ENCODE measurements at regions not wholly inside any gene's neighbourhood (a gene's known extent, or its start where the extent isn't known, plus 50 kb on each side); places are given as distances from the start of the nearest gene placed in this dataset.

- Histone ChIP-seq H3K36me3 (ENCODE audit: low read depth, missing control alignments) (no peaks in the 10 kb centered on the region), H3K4me3 (no peak overlapping the region), H3K9me3 (no peaks in the 10 kb centered on the region), H3K4me1 (no peaks in the 10 kb centered on the region), H3K27ac (no peak overlapping the region), H3K27me3 (no peaks in the 10 kb centered on the region)
- no peak for DNase-seq
- intact Hi-C loops (cut with DNase I; ENCODE audit: low total_unique reads): no loop called here
- TF ChIP-seq CTCF (IDR thresholded peaks at IDR 0.05): no peak
- TF ChIP-seq POLR2A (IDR thresholded peaks at IDR 0.05): no peak
- WGBS, 2 donors: 85 to 91% methylated on average over 4 of the region's 4 CpGs
Observed at GRCh38 chr2:147479358-147479757, 365.5 kb upstream of the ACVR2A start.

DNA sequence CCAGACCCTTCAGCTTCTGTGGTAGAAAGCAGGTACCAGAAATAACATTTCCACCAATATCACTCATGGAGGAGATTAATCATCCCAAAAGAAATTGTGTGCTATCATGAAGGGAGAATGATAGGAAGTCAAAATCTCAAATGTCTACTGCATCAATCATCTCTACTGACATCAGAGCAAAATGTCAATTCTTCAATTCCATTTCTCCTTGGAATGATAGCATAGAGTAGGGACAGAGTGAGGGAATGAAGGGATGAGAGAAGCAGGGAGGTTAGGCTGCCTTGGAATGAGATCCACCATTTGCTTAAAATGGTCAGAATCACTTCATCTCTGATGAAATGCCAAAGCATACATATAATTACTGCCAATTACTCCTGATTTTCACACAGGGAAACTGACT lies 371.8 kb upstream of the ACVR2A start:
- Histone ChIP-seq H3K27me3 (no peaks in the 10 kb centered on the region), H3K4me3 (no peak overlapping the region), H3K4me1 (no peaks in the 10 kb centered on the region), H3K9me3 (no peaks in the 10 kb centered on the region), H3K36me3 (ENCODE audit: low read depth, missing control alignments) (no peaks in the 10 kb centered on the region), H3K27ac (no peak overlapping the region)
- DNase-seq: no peak
- intact Hi-C loops (cut with DNase I; ENCODE audit: low total_unique reads): no loop called here
- TF ChIP-seq POLR2A (IDR thresholded peaks at IDR 0.05): no peak
- TF ChIP-seq CTCF (IDR thresholded peaks at IDR 0.05): no peak

DNA sequence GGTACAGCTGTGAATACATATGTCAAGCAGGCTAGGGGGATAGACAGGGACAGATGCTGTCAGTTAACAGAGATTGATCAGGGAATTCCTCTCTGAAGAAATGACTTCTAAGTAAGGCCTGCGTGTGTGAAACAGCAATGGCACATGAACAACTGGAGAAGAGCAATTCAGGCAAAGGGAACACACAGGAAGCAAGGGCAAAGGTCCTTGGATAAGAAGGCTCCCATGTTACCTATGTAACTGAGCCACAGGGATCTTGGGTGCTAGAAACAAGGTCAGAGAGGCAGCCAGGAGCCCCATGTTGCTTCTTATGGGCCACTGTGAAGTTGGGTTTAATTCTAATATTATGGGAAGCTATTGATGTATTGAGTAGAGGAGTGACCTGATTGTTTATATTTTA lies 373.7 kb upstream of the ACVR2A start:
- Histone ChIP-seq H3K27ac (no peak overlapping the region), H3K4me1 (no peaks in the 10 kb centered on the region), H3K27me3 (no peaks in the 10 kb centered on the region), H3K9me3 (no peaks in the 10 kb centered on the region), H3K36me3 (ENCODE audit: low read depth, missing control alignments) (no peaks in the 10 kb centered on the region), H3K4me3 (no peak overlapping the region)
- intact Hi-C loops (cut with DNase I; ENCODE audit: low total_unique reads): no loop called here
- WGBS, 2 donors: 94% methylated on average over 1 of the region's 1 CpG
- no peak for DNase-seq
- TF ChIP-seq POLR2A (IDR thresholded peaks at IDR 0.05) (no peak), CTCF (IDR thresholded peaks at IDR 0.05) (no peak)

DNA sequence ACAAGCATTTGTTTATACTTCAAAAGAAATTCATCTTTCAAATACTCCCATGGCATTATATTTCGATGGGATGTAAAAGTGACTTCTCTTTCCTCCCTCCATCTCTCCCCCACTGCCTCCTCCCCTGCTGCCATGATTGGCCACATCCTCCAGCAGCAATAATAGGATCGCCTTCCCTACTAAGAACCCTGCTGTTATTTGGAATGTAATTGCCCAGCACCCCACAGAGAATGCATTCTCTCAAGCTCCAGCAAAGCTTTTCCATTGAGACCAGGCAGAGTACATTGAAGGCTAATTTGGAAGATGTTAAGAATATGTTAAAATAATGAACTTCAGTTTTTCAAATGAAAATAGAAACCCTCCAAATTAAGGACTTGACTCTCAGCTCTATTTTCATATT lies 375.4 kb upstream of the ACVR2A start:
- H3K9me3 ChIP-seq: no peaks in the 10 kb centered on the region
- H3K27me3 ChIP-seq: no peaks in the 10 kb centered on the region
- no peaks in the 10 kb centered on the region for H3K4me1 ChIP-seq
- 64 to 78% methylated on average over 2 of the region's 2 CpGs for WGBS, 2 donors
- H3K4me3 ChIP-seq: no peak overlapping the region
- DNase-seq: no peak
- TF ChIP-seq CTCF (IDR thresholded peaks at IDR 0.05) (no peak), POLR2A (IDR thresholded peaks at IDR 0.05) (no peak)
- no peaks in the 10 kb centered on the region for H3K36me3 ChIP-seq (ENCODE audit: low read depth, missing control alignments)
- intact Hi-C loops (cut with DNase I; ENCODE audit: low total_unique reads): no loop called here
- no peak overlapping the region for H3K27ac ChIP-seq

DNA sequence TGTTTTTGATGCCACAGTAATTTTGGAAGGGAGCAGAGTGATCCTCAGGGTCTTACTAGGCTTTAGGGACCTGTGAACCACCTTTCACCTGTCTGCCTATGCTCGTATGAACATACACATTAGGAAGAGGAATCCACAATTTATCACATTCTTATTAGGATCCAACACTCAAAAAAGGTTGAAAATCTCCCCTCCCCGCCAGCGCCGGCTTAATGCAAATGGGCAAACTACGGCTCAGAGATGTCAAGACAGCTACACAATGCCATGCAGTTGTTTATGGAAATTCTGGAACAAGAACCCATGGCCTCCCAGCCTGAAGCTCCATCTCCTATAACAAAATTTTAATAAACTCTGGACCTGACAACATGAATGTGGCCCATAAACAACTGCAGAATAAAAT lies 375.9 kb upstream of the ACVR2A start:
- H3K36me3 ChIP-seq (ENCODE audit: low read depth, missing control alignments): no peaks in the 10 kb centered on the region
- intact Hi-C loops (cut with DNase I; ENCODE audit: low total_unique reads): no loop called here
- no peak overlapping the region for H3K27ac ChIP-seq
- no peaks in the 10 kb centered on the region for H3K27me3 ChIP-seq
- no peaks in the 10 kb centered on the region for H3K4me1 ChIP-seq
- 91 to 95% methylated on average over 5 of the region's 5 CpGs for WGBS, 2 donors
- TF ChIP-seq CTCF (IDR thresholded peaks at IDR 0.05): no peak
- TF ChIP-seq POLR2A (IDR thresholded peaks at IDR 0.05): no peak
- no peaks in the 10 kb centered on the region for H3K9me3 ChIP-seq
- H3K4me3 ChIP-seq: no peak overlapping the region
- no peak for DNase-seq

Measured in testis (tissue), 2 donors.